ENCODE measurements at regions not wholly inside any gene's neighbourhood (a gene's known extent, or its start where the extent isn't known, plus 50 kb on each side); places are given as distances from the start of the nearest gene placed in this dataset.
"Not testable (repeated sequence)": the region's sequence is repeated elsewhere in the genome, so short reads cannot be mapped to it uniquely, and the experiment has no call there.

DNA sequence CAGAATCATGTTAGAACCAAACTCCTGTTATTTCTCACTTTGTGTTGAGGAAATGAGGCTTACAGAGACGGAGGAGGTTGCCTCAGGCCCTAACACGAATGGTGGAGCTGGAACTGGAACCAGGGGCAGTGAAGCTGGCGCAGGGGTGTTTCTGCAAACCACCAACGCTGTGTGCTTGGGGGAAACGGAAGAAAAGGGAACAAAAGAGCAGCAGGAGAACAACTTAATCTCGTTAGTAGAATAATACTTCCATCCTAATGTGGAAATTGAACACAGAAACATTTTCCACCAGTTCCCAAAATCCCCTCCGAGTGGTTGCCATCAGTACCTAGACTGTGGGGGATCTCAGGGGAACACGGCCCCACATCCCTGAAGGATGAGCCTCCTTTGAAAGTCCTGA lies 103.4 kb upstream of the FRMD1 start:
- in situ Hi-C loops (cut with HindIII; ENCODE audit: low pct_unique_long_range_greater_than_20kb, low sequenced_read_pairs) = no loop called here
- TF ChIP-seq JUND (IDR thresholded peaks at IDR 0.05; ENCODE audit: low read depth) = no peak
- no peak for DNase-seq (ENCODE audit: low read depth in 1 of 2, low spot score in 1 of 2)

DNA sequence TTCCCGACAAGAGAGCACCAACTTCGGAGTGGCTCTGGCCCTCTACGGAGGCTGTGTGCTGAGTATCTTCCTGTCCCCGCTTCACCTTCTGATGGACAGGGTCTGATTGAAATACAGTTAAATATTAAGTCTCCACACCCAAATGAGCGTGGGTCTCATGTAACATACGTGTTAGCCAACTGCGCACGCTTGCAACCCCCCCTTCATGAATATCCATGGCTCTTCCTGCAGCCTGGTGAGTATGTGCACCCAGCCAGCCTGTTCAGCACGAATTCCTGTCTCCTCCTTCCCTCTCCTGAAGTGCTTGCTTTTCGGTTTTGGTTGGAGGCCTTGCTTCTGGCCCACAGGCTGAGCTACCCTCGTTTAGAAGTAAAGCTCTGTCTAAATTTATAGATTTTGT lies 102.9 kb upstream of the FRMD1 start:
- no peak for DNase-seq (ENCODE audit: low read depth in 1 of 2, low spot score in 1 of 2)
- in situ Hi-C loops (cut with HindIII; ENCODE audit: low pct_unique_long_range_greater_than_20kb, low sequenced_read_pairs) = no loop called here
- TF ChIP-seq JUND (IDR thresholded peaks at IDR 0.05; ENCODE audit: low read depth) = no peak

DNA sequence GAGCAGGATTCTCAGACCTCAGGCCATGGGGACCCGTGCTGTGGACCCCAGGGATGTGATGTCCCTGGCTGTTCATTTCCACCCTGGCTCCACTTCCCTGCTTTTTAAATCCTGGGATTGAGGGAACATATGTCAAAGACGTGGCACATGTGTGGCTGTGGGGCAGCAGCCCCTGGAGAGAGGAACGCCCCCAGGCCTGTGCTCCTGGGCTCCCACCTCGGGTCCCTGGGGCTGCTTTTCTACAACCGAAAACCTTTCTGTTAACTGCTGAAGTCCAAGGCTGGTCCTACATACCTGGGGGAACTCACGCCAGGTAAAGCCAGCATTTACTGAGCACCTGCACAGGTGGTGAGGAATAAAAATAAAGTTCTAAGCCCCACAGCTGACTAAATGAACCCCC lies 102.3 kb upstream of the FRMD1 start:
- TF ChIP-seq JUND (IDR thresholded peaks at IDR 0.05; ENCODE audit: low read depth) = no peak
- no peak for DNase-seq (ENCODE audit: low read depth in 1 of 2, low spot score in 1 of 2)
- in situ Hi-C loops (cut with HindIII; ENCODE audit: low pct_unique_long_range_greater_than_20kb, low sequenced_read_pairs) = no loop called here

DNA sequence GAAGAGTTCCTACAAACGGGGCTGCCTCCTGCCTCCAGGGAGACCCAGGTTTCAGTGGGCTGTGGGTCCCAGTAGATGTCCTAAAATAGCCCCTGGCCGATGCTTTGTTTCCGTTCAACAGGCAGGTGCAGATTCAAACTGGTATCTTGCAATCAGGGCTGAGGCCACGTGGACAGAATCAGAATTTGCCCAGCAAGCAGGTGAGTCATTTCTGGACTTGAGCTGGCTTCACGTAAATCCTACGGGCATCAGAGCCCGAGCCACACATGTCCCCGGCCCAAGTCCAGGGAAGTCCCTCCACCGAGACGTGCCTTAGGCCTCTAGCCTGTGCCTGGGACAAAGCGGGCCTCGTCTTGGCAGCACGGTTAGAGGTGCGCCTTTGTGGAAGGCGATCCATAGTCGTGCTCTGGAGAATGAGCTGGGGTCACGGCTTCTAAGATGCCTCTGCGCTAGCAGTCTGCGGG lies 101.6 kb upstream of the FRMD1 start:
- no peak for TF ChIP-seq JUND (IDR thresholded peaks at IDR 0.05; ENCODE audit: low read depth)
- in situ Hi-C loops (cut with HindIII; ENCODE audit: low pct_unique_long_range_greater_than_20kb, low sequenced_read_pairs) = no loop called here
- no peak for DNase-seq (ENCODE audit: low read depth in 1 of 2, low spot score in 1 of 2)

DNA sequence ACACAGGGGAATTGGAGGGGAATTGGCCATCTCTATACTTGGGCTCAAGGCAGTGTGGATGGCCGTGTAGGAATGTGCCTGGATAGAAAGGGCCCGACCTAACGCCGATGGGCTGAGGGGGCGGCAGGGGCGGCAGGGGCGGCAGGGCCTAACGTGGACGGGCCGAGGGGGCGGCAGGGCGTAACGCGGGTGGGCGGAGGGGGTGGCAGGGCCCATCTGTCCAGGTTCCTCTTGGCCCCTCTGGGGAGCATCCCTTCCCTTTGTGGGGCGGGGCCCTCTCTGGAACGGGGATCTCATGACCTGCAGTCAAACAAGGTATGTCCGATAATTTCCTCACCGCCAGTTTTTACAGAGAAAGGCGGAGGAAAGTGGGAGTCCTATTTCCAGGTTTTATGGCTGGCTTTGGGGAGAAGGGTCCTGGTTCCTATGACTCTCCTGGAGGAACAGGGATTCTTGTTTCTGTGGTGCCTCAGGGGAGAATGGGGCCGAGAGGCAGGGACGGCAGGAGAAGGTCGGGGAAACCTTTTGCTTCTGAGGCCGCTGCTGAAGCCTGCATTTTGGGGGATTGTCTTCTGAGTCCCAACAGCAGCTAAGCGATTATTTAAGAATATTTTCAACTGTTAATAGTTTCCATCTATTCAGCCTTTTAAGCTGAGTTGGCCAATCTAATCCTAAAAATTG lies 100.8 kb upstream of the FRMD1 start:
- in situ Hi-C loops (cut with HindIII; ENCODE audit: low pct_unique_long_range_greater_than_20kb, low sequenced_read_pairs) = no loop called here
- no peak for TF ChIP-seq JUND (IDR thresholded peaks at IDR 0.05; ENCODE audit: low read depth)
- DNase-seq (ENCODE audit: low read depth in 1 of 2, low spot score in 1 of 2) = no peak

DNA sequence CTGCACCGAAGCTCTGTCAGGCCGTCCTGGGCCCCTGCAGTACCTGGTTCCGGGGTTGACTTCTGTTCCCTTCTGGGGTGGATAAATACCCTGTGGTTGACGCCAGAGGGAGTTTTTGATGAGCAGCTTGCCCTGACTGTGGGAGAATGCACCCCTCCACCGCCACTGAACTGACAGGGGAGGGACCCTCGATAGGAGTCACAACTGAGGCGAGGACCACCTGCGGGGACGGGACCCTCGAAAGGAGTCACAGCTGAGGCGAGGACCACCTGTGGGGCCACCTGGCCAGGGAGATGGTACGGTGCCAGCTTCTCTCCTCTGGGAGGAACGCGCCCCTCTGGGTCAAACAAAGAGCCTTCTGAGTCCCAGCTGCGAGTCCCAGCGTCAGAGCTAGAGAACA lies 100.1 kb upstream of the FRMD1 start:
- no peak for TF ChIP-seq JUND (IDR thresholded peaks at IDR 0.05; ENCODE audit: low read depth)
- DNase-seq (ENCODE audit: low read depth in 1 of 2, low spot score in 1 of 2) = no peak
- in situ Hi-C loops (cut with HindIII; ENCODE audit: low pct_unique_long_range_greater_than_20kb, low sequenced_read_pairs) = no loop called here

DNA sequence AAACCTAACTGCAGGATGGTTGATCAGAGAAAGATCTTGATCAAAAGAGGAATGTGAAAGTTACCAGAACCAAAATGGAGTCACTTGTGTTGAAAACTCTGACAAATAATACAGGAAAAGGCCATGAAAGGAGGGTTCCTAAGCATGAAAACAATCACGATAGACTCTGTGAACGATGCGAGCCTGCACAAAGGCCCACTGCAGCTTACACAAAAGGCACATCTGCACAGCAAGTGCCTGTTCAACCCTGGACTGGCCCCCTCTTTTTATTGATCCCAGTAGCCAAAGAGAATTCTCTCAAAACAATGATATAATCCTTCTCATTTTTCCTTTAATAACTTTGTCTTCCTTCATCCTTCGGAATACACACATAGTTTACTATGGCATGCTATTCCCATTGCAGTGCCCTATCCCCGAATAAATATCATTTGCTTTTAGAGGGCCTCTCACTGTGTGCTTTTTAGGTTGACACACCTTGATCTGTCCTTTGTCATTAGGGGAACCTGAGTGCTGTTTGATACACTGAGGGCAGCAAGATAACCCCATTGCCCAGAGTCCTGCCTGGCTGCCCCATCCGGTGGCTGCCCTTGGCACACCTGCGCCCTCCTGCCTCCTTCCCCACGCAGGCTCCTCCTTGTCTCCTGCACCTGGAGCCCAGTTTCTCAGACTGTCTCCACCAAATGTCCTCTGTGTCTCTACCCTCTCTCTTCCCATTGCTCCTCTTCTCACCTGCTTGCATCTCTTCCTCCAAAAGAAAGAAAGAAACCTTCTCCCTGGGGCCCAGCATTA lies 98.3 kb upstream of the FRMD1 start:
- DNase-seq (ENCODE audit: low read depth in 1 of 2, low spot score in 1 of 2) = no peak
- no peak for TF ChIP-seq JUND (IDR thresholded peaks at IDR 0.05; ENCODE audit: low read depth)
- in situ Hi-C loops (cut with HindIII; ENCODE audit: low pct_unique_long_range_greater_than_20kb, low sequenced_read_pairs) = no loop called here

DNA sequence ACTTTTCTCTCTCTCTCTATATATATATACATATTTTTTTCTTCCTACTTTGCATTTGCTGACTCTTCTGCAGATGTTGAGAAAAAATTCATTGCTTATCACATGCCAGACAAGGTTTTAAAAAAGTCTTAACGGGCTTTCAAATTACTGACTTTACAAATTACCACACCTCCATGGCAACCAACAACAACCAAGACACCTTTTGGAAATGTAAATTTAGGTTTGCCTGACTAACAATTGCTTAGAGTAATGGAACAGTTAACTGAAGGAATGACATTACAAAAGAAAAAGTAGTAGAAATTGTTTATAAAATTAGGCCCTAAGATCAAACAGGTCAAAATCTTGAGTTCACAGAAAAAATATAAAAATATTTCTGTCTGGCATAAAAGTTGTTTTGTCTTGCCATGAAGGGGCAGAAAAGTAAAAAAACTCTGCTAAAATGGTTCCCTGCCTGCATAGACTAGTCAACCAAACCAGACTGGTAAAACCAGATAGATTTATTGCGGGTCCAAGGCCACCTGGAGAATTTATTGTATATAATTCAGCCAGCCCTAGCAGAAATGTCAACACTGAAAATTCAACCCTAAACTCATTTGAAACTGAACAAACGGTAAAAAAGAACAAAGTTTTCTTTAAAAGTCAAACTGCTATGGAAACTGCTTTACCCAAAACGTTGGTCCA lies 92.8 kb upstream of the FRMD1 start:
- TF ChIP-seq JUND (IDR thresholded peaks at IDR 0.05; ENCODE audit: low read depth) = no peak
- no peak for DNase-seq (ENCODE audit: low read depth in 1 of 2, low spot score in 1 of 2)
- in situ Hi-C loops (cut with HindIII; ENCODE audit: low pct_unique_long_range_greater_than_20kb, low sequenced_read_pairs) = no loop called here

DNA sequence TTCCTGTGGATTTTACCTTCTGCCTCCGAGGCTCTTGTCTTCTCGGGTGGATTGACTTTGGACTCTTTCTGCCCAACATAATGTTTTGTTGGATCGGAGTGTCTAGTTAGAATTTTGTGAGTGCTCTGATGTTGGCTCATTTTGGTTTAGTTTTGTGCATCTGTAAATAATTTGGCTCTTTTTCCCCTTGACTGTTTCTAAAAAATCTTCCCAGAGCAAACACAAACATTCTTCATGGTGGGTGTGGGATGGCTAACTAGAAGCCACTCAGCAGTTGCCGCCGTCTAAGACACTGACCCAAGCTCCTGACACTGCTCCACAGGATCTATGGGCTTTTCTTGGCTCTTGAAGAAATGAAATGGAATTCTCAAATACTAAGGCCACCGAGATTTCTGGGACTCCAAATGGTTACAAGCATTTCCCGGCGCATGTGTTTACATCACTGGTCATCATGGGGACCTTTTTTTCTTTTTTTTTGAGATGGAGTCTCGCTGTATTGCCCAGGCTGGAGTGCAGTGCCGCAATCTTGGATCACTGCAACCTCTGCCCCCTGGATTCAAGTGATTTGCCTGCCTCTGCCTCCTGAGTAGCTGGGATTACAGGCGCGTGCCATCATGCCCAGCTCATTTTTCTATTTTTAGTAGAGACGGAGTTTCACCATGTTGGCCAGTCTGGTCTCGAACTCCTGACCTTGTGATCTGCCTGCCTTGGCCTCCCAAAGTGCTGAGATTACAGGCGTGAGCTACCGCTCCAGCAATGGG lies 92.0 kb upstream of the FRMD1 start:
- in situ Hi-C loops (cut with HindIII; ENCODE audit: low pct_unique_long_range_greater_than_20kb, low sequenced_read_pairs) = no loop called here
- TF ChIP-seq JUND (IDR thresholded peaks at IDR 0.05; ENCODE audit: low read depth) = no peak
- no peak for DNase-seq (ENCODE audit: low read depth in 1 of 2, low spot score in 1 of 2)

DNA sequence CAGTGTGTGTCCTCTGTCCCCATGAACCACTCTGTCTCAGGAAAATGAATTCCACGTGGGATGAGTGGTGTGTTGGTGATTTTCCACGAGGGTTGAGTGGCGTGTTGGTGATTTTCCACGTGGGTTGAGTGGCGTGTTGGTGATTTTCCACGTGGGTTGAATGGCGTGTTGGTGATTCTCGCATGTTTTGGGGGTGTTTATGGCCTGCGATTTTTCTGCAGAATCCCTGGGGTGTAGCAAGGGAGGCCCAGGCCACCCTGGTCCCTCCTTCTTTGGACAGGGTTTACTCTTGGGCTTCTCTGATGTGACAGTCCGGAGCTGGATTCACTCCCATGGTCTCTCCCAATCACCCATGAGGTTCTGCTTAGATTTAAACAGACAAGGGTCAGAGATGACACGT lies 90.6 kb upstream of the FRMD1 start:
- in situ Hi-C loops (cut with HindIII; ENCODE audit: low pct_unique_long_range_greater_than_20kb, low sequenced_read_pairs) = no loop called here
- no peak for TF ChIP-seq JUND (IDR thresholded peaks at IDR 0.05; ENCODE audit: low read depth)
- DNase-seq (ENCODE audit: low read depth in 1 of 2, low spot score in 1 of 2) = no peak

DNA sequence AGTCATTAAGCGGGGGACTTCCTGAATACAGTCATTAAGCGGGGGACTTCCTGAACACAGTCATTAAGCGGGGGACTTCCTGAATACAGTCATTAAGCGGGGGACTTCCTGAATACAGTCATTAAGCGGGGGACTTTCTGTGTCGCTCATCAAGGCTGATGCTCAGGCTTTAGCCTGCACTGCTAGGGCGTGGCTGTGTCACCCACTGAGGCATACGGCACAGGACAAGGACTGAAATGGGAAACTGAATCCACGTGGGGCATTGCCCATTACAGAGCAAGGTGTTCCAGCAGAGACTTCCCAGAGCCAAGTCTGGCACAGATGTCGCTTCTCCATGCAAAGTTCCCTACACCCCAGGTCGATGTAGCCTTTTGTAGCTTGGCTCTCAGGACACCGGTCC lies 89.9 kb upstream of the FRMD1 start:
- in situ Hi-C loops (cut with HindIII; ENCODE audit: low pct_unique_long_range_greater_than_20kb, low sequenced_read_pairs) = not testable (repeated sequence)

DNA sequence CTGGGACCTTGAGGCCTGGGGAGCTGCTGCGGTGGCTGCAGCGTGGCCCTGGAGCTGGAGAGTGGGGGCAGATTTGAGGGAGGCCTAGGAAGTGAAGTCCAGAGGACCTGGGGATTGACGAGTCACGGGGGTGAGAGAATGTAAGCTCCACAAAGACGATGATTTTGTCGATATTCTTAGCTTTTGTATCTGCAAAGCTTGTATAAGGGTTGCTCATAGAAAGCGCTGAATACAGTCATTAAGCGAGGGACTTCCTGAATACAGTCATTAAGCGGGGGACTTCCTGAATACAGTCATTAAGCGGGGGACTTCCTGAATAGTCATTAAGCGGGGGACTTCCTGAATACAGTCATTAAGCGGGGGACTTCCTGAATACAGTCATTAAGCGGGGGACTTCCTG lies 89.3 kb upstream of the FRMD1 start:
- in situ Hi-C loops (cut with HindIII; ENCODE audit: low pct_unique_long_range_greater_than_20kb, low sequenced_read_pairs); DNase-seq (ENCODE audit: low read depth in 1 of 2, low spot score in 1 of 2): not testable (repeated sequence)

More for the DNA sequence above, 89.9 kb upstream of the FRMD1 start:
- not testable (repeated sequence) for DNase-seq (ENCODE audit: low read depth in 1 of 2, low spot score in 1 of 2)
